OCI-LY1 (cell line): ENCODE measurements at regions not wholly inside any gene's neighbourhood (a gene's known extent, or its start where the extent isn't known, plus 50 kb on each side); places are given as distances from the start of the nearest gene placed in this dataset.

ENCODE experiments used
- H2AFZ ChIP-seq: fragments of 200-600 bp; sonication (generic), shearing (Covaris generic); 2 replicates; pipeline ENCODE4 v1.6.0; 2014; ENCODE audit warnings: antibody characterized with exemption, mild to moderate bottlenecking, low read length
- H3F3A ChIP-seq: fragments of 200-600 bp; sonication (generic), shearing (Covaris generic); 2 replicates; pipeline ENCODE4 v1.6.0; 2014; ENCODE audit warnings: mild to moderate bottlenecking, antibody characterized with exemption, low read length, moderate library complexity; ENCODE audit not compliant: insufficient read depth
- H3K27ac ChIP-seq: fragments of 200-600 bp; sonication (generic); 2 replicates; pipeline ENCODE4 v1.5.1; 2014; ENCODE audit warnings: low read length, mixed run types, mild to moderate bottlenecking, low read depth; ENCODE audit not compliant: poor library complexity, severe bottlenecking
- H3K27me3 ChIP-seq: fragments of 200-600 bp; sonication (generic); 2 replicates; pipeline ENCODE4 v1.6.0; 2014; ENCODE audit warnings: antibody characterized with exemption, mild to moderate bottlenecking, low read length, moderate library complexity; ENCODE audit not compliant: insufficient read depth
- H3K36me3 ChIP-seq: fragments of 200-600 bp; sonication (generic); 2 replicates; pipeline ENCODE4 v1.6.1; 2014; ENCODE audit warnings: mild to moderate bottlenecking, antibody characterized with exemption, low read length, moderate library complexity, mixed read lengths; ENCODE audit not compliant: insufficient read depth
- H3K4me1 ChIP-seq: fragments of 200-600 bp; sonication (generic); 2 replicates; pipeline ENCODE4 v1.5.1; 2014; ENCODE audit warnings: mild to moderate bottlenecking, low read length, moderate library complexity; ENCODE audit not compliant: insufficient read depth, severe bottlenecking
- H3K4me2 ChIP-seq: fragments of 200-600 bp; sonication (generic), shearing (Covaris generic); 2 replicates; pipeline ENCODE4 v1.6.1; 2014; ENCODE audit warnings: low read length
- H3K4me3 ChIP-seq: fragments of 200-600 bp; sonication (generic); 2 replicates; pipeline ENCODE4 v1.5.1; 2014; ENCODE audit warnings: low read length, low read depth, mild to moderate bottlenecking, mixed read lengths; ENCODE audit not compliant: poor library complexity, severe bottlenecking
- H3K79me2 ChIP-seq: fragments of 200-600 bp; shearing (Covaris generic); 2 replicates; pipeline ENCODE4 v1.6.1; 2016; ENCODE audit warnings: mixed run types, low read length, mixed read lengths; ENCODE audit not compliant: insufficient read depth
- H3K9ac ChIP-seq: fragments of 200-600 bp; sonication (generic), shearing (Covaris generic); 2 replicates; pipeline ENCODE4 v1.6.1; 2014; ENCODE audit warnings: mild to moderate bottlenecking, low read length, mixed read lengths
- H3K9me2 ChIP-seq: fragments of 200-600 bp; sonication (generic), shearing (Covaris generic); 2 replicates; pipeline ENCODE4 v1.6.1; 2014; ENCODE audit warnings: low read depth, mild to moderate bottlenecking, low read length, mixed read lengths
- H3K9me3 ChIP-seq: fragments of 200-600 bp; shearing (Covaris generic); 2 replicates; pipeline ENCODE4 v1.6.1; 2014; ENCODE audit warnings: low read length, mixed read lengths
- H4K20me1 ChIP-seq: fragments of 200-600 bp; sonication (generic), shearing (Covaris generic); 2 replicates; pipeline ENCODE4 v1.6.0; 2016; ENCODE audit warnings: mild to moderate bottlenecking, low read length; ENCODE audit not compliant: insufficient read depth
- EZH2 ChIP-seq: fragments of 200-600 bp; sonication (generic), shearing (Covaris generic); IDR thresholded peaks from 2 replicates; pipeline ENCODE4 v1.8.0; 2017; ENCODE audit warnings: borderline replicate concordance, mixed run types, mild to moderate bottlenecking, antibody characterized with exemption, low read length, moderate library complexity, mixed read lengths
- TF ChIP-seq, protein P1 (sequence below): fragments of 200-600 bp; sonication (generic), shearing (Covaris generic); IDR thresholded peaks from 2 replicates; pipeline ENCODE4 v1.5.1; 2017; ENCODE audit warnings: mild to moderate bottlenecking, antibody characterized with exemption, low read length, moderate library complexity, mixed read lengths

DNA sequence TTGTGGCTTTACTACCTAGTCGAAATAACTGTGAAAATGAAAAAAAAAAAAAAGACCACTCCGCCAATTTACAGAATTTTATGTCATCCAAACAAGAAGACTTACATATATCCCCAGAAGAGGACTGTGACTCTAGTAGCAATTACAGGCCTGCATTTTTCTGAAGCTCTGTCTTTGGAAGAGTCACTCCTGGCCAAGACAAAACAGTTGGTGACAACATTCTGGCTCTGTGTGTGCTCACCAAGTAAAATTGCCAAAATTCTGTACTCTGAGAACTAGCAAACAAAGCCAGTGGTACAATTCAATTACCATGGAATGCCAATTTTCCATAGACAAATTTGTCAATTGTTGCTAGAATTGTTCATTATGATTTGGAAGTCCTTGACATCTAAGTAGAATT is 311.1 kb downstream of the PDGFC start:
- no peaks in the 10 kb centered on the region for H3K79me2 ChIP-seq
- no peak overlapping the region for H3K4me3 ChIP-seq
- H3K27ac ChIP-seq: no peak overlapping the region
- TF ChIP-seq, protein P1, sequence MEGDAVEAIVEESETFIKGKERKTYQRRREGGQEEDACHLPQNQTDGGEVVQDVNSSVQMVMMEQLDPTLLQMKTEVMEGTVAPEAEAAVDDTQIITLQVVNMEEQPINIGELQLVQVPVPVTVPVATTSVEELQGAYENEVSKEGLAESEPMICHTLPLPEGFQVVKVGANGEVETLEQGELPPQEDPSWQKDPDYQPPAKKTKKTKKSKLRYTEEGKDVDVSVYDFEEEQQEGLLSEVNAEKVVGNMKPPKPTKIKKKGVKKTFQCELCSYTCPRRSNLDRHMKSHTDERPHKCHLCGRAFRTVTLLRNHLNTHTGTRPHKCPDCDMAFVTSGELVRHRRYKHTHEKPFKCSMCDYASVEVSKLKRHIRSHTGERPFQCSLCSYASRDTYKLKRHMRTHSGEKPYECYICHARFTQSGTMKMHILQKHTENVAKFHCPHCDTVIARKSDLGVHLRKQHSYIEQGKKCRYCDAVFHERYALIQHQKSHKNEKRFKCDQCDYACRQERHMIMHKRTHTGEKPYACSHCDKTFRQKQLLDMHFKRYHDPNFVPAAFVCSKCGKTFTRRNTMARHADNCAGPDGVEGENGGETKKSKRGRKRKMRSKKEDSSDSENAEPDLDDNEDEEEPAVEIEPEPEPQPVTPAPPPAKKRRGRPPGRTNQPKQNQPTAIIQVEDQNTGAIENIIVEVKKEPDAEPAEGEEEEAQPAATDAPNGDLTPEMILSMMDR: no peak
- TF ChIP-seq EZH2: no peak
- H3K4me2 ChIP-seq: no peak overlapping the region
- no peaks in the 10 kb centered on the region for H3F3A ChIP-seq
- H3K9me3 ChIP-seq: no peaks in the 10 kb centered on the region
- H3K36me3 ChIP-seq: no peaks in the 10 kb centered on the region
- H3K9me2 ChIP-seq: no peaks in the 10 kb centered on the region
- H3K4me1 ChIP-seq: no peaks in the 10 kb centered on the region
- H3K9ac ChIP-seq: no peak overlapping the region
- no peak overlapping the region for H2AFZ ChIP-seq
- no peaks in the 10 kb centered on the region for H3K27me3 ChIP-seq
- no peaks in the 10 kb centered on the region for H4K20me1 ChIP-seq

DNA sequence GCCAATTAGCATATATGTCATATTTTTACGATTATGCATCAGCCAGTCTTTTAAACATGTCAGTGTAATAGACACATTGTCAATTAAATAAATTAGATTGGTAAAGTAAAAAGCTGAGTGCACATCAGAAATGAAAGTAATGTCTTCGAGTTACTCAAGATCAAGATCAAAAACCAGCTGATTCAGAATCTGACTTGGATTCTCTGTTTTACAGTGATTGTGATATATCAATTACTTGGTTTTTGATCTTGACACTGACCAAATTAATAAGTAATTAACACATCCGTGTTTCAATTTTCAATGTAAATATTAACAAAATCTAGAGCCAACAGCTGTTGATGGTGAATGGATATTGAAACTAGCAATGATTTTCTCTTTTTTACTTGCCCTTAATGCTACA is 311.6 kb downstream of the PDGFC start:
- Histone ChIP-seq H3K79me2 (no peaks in the 10 kb centered on the region), H3K4me1 (no peaks in the 10 kb centered on the region), H3K9me3 (no peaks in the 10 kb centered on the region), H3K4me3 (no peak overlapping the region), H2AFZ (no peak overlapping the region), H3K27ac (no peak overlapping the region), H3K4me2 (no peak overlapping the region), H3K9me2 (no peaks in the 10 kb centered on the region), H4K20me1 (no peaks in the 10 kb centered on the region), H3F3A (no peaks in the 10 kb centered on the region), H3K36me3 (no peaks in the 10 kb centered on the region), H3K27me3 (no peaks in the 10 kb centered on the region), H3K9ac (no peak overlapping the region)
- TF ChIP-seq, protein P1: no peak
- TF ChIP-seq EZH2: no peak

DNA sequence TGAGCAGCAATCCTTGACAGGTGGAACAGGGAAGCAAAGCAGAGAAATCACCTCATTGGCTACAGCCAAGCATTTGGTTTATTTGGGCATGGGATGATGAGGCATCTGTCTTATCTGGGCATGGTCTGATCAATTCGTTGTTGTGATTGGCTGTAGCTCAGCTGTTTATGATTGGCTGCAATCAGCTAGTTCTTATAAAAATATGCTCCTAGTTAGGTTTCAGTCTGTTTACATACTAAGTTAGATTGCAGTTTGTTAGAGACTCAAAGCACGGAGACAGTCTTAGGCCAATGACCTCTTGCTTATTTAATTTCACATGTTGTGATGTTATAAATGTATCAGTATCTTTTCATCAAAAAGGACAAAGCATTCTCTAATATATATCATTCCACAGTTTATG is 312.0 kb downstream of the PDGFC start:
- no peak overlapping the region for H2AFZ ChIP-seq

More for the DNA sequence above, 312.0 kb downstream of the PDGFC start:
- H4K20me1 ChIP-seq: no peaks in the 10 kb centered on the region
- no peaks in the 10 kb centered on the region for H3K79me2 ChIP-seq
- no peaks in the 10 kb centered on the region for H3K36me3 ChIP-seq
- TF ChIP-seq, protein P1: no peak
- no peak for TF ChIP-seq EZH2
- H3K27me3 ChIP-seq: no peaks in the 10 kb centered on the region
- H3F3A ChIP-seq: no peaks in the 10 kb centered on the region
- H3K4me2 ChIP-seq: no peak overlapping the region
- no peaks in the 10 kb centered on the region for H3K9me3 ChIP-seq
- no peak overlapping the region for H3K27ac ChIP-seq
- no peaks in the 10 kb centered on the region for H3K9me2 ChIP-seq
- no peaks in the 10 kb centered on the region for H3K4me1 ChIP-seq
- H3K9ac ChIP-seq: no peak overlapping the region
- H3K4me3 ChIP-seq: no peak overlapping the region
